OCI-LY1 (cell line): ENCODE measurements at regions not wholly inside any gene's neighbourhood (a gene's known extent, or its start where the extent isn't known, plus 50 kb on each side); places are given as distances from the start of the nearest gene placed in this dataset.

Experiments used
- H2AFZ ChIP-seq: fragments of 200-600 bp; sonication (generic), shearing (Covaris generic); 2 replicates; pipeline ENCODE4 v1.6.0; 2014; ENCODE audit warnings: antibody characterized with exemption, mild to moderate bottlenecking, low read length
- H3F3A ChIP-seq: fragments of 200-600 bp; sonication (generic), shearing (Covaris generic); 2 replicates; pipeline ENCODE4 v1.6.0; 2014; ENCODE audit warnings: mild to moderate bottlenecking, antibody characterized with exemption, low read length, moderate library complexity; ENCODE audit not compliant: insufficient read depth
- H3K27ac ChIP-seq: fragments of 200-600 bp; sonication (generic); 2 replicates; pipeline ENCODE4 v1.5.1; 2014; ENCODE audit warnings: low read length, mixed run types, mild to moderate bottlenecking, low read depth; ENCODE audit not compliant: poor library complexity, severe bottlenecking
- H3K27me3 ChIP-seq: fragments of 200-600 bp; sonication (generic); 2 replicates; pipeline ENCODE4 v1.6.0; 2014; ENCODE audit warnings: antibody characterized with exemption, mild to moderate bottlenecking, low read length, moderate library complexity; ENCODE audit not compliant: insufficient read depth
- H3K36me3 ChIP-seq: fragments of 200-600 bp; sonication (generic); 2 replicates; pipeline ENCODE4 v1.6.1; 2014; ENCODE audit warnings: mild to moderate bottlenecking, antibody characterized with exemption, low read length, moderate library complexity, mixed read lengths; ENCODE audit not compliant: insufficient read depth
- H3K4me1 ChIP-seq: fragments of 200-600 bp; sonication (generic); 2 replicates; pipeline ENCODE4 v1.5.1; 2014; ENCODE audit warnings: mild to moderate bottlenecking, low read length, moderate library complexity; ENCODE audit not compliant: insufficient read depth, severe bottlenecking
- H3K4me2 ChIP-seq: fragments of 200-600 bp; sonication (generic), shearing (Covaris generic); 2 replicates; pipeline ENCODE4 v1.6.1; 2014; ENCODE audit warnings: low read length
- H3K4me3 ChIP-seq: fragments of 200-600 bp; sonication (generic); 2 replicates; pipeline ENCODE4 v1.5.1; 2014; ENCODE audit warnings: low read length, low read depth, mild to moderate bottlenecking, mixed read lengths; ENCODE audit not compliant: poor library complexity, severe bottlenecking
- H3K79me2 ChIP-seq: fragments of 200-600 bp; shearing (Covaris generic); 2 replicates; pipeline ENCODE4 v1.6.1; 2016; ENCODE audit warnings: mixed run types, low read length, mixed read lengths; ENCODE audit not compliant: insufficient read depth
- H3K9ac ChIP-seq: fragments of 200-600 bp; sonication (generic), shearing (Covaris generic); 2 replicates; pipeline ENCODE4 v1.6.1; 2014; ENCODE audit warnings: mild to moderate bottlenecking, low read length, mixed read lengths
- H3K9me2 ChIP-seq: fragments of 200-600 bp; sonication (generic), shearing (Covaris generic); 2 replicates; pipeline ENCODE4 v1.6.1; 2014; ENCODE audit warnings: low read depth, mild to moderate bottlenecking, low read length, mixed read lengths
- H3K9me3 ChIP-seq: fragments of 200-600 bp; shearing (Covaris generic); 2 replicates; pipeline ENCODE4 v1.6.1; 2014; ENCODE audit warnings: low read length, mixed read lengths
- H4K20me1 ChIP-seq: fragments of 200-600 bp; sonication (generic), shearing (Covaris generic); 2 replicates; pipeline ENCODE4 v1.6.0; 2016; ENCODE audit warnings: mild to moderate bottlenecking, low read length; ENCODE audit not compliant: insufficient read depth
- CTCF ChIP-seq: fragments of 200-600 bp; sonication (generic), shearing (Covaris generic); IDR thresholded peaks from 2 replicates; pipeline ENCODE4 v1.5.1; 2017; ENCODE audit warnings: mild to moderate bottlenecking, antibody characterized with exemption, low read length, moderate library complexity, mixed read lengths
- EZH2 ChIP-seq: fragments of 200-600 bp; sonication (generic), shearing (Covaris generic); IDR thresholded peaks from 2 replicates; pipeline ENCODE4 v1.8.0; 2017; ENCODE audit warnings: borderline replicate concordance, mixed run types, mild to moderate bottlenecking, antibody characterized with exemption, low read length, moderate library complexity, mixed read lengths

GRCh38 chr14:51382506-51382905 is 142.5 kb downstream of the TMX1 start:
- Histone ChIP-seq H3K4me2 (no peak overlapping the region), H3F3A (no peaks in the 10 kb centered on the region), H4K20me1 (no peaks in the 10 kb centered on the region), H3K4me3 (no peak overlapping the region), H3K27me3 (no peaks in the 10 kb centered on the region), H3K4me1 (no peaks in the 10 kb centered on the region), H3K9ac (no peak overlapping the region), H3K27ac (no peak overlapping the region), H3K79me2 (no peaks in the 10 kb centered on the region), H2AFZ (no peak overlapping the region), H3K9me3 (no peaks in the 10 kb centered on the region), H3K9me2 (no peaks in the 10 kb centered on the region), H3K36me3 (no peaks in the 10 kb centered on the region)
- TF ChIP-seq CTCF (no peak), EZH2 (no peak)

GRCh38 chr14:51386411-51386810 is 146.4 kb downstream of the TMX1 start:
- Histone ChIP-seq H3K27me3 (no peaks in the 10 kb centered on the region), H3K9ac (no peak overlapping the region), H3F3A (no peaks in the 10 kb centered on the region), H2AFZ (no peak overlapping the region), H3K4me2 (no peak overlapping the region), H3K36me3 (no peaks in the 10 kb centered on the region), H3K9me2 (no peaks in the 10 kb centered on the region), H3K27ac (no peak overlapping the region), H3K4me3 (no peak overlapping the region), H4K20me1 (no peaks in the 10 kb centered on the region), H3K9me3 (no peaks in the 10 kb centered on the region), H3K4me1 (no peaks in the 10 kb centered on the region), H3K79me2 (no peaks in the 10 kb centered on the region)
- TF ChIP-seq CTCF (no peak), EZH2 (no peak)

- Histone ChIP-seq H3K36me3 (no peaks in the 10 kb centered on the region), H4K20me1 (no peaks in the 10 kb centered on the region), H2AFZ (no peak overlapping the region), H3K4me3 (no peak overlapping the region), H3K79me2 (no peaks in the 10 kb centered on the region), H3K4me1 (no peaks in the 10 kb centered on the region), H3K9me2 (no peaks in the 10 kb centered on the region), H3F3A (no peaks in the 10 kb centered on the region), H3K9me3 (no peaks in the 10 kb centered on the region), H3K4me2 (no peak overlapping the region), H3K27me3 (no peaks in the 10 kb centered on the region), H3K27ac (no peak overlapping the region), H3K9ac (no peak overlapping the region)
- TF ChIP-seq EZH2, result no peak
- TF ChIP-seq CTCF, result no peak
Observed at GRCh38 chr14:51386983-51387735, 147.1 kb downstream of the TMX1 start.
